Glutamatergic neuron (in vitro differentiated cells): ENCODE measurements at regions not wholly inside any gene's neighbourhood (a gene's known extent, or its start where the extent isn't known, plus 50 kb on each side); places are given as distances from the start of the nearest gene placed in this dataset.

Experiments
- DNase-seq: peaks from one replicate; pipeline ENCODE4 v3.0.0; 2022
- H3K27ac Mint-ChIP-seq: one replicate; pipeline ENCODE4 v1.8.0; 2020; ENCODE audit warnings: mild to moderate bottlenecking, mixed read lengths, inconsistent platforms; ENCODE audit not compliant: unreplicated experiment
- H3K27me3 Mint-ChIP-seq: one replicate; pipeline ENCODE4 v1.8.0; 2020; ENCODE audit warnings: mild to moderate bottlenecking, moderate library complexity, mixed read lengths, inconsistent platforms; ENCODE audit not compliant: unreplicated experiment
- H3K36me3 Mint-ChIP-seq: one replicate; pipeline ENCODE4 v1.8.0; 2020; ENCODE audit warnings: mild to moderate bottlenecking, mixed read lengths, inconsistent platforms; ENCODE audit not compliant: unreplicated experiment
- H3K4me1 Mint-ChIP-seq: one replicate; pipeline ENCODE4 v1.8.0; 2020; ENCODE audit warnings: mild to moderate bottlenecking, low read depth, mixed read lengths, inconsistent platforms; ENCODE audit not compliant: unreplicated experiment
- H3K4me3 Mint-ChIP-seq: one replicate; pipeline ENCODE4 v1.8.0; 2020; ENCODE audit warnings: mild to moderate bottlenecking, mixed read lengths, inconsistent platforms; ENCODE audit not compliant: unreplicated experiment
- H3K9me3 Mint-ChIP-seq: one replicate; pipeline ENCODE4 v1.8.0; 2020; ENCODE audit warnings: mild to moderate bottlenecking, moderate library complexity, mixed read lengths, inconsistent platforms; ENCODE audit not compliant: unreplicated experiment
- CTCF ChIP-seq: fragments of 200-600 bp; sonication (generic); IDR thresholded peaks from one replicate; pipeline ENCODE4 v1.5.0; 2021; ENCODE audit not compliant: partially characterized antibody, unreplicated experiment

- H3K4me1 Mint-ChIP-seq: peaks cover 32% of the 10 kb centered on the region
- TF ChIP-seq CTCF: no peak
- no peaks in the 10 kb centered on the region for H3K36me3 Mint-ChIP-seq
- DNase-seq: no peak
- H3K27me3 Mint-ChIP-seq: no peaks in the 10 kb centered on the region
- peak overlapping the region; percentile 69 for H3K27ac Mint-ChIP-seq
- no peak overlapping the region for H3K4me3 Mint-ChIP-seq
- H3K9me3 Mint-ChIP-seq: no peaks in the 10 kb centered on the region
Observed at GRCh38 chr16:86670750-86671234, 92.4 kb downstream of the FOXL1 start.

GRCh38 chr16:86671486-86672178 is 93.3 kb downstream of the FOXL1 start:
- Mint-ChIP-seq H3K36me3 (no peaks in the 10 kb centered on the region), H3K27me3 (no peaks in the 10 kb centered on the region), H3K4me3 (no peak overlapping the region), H3K27ac (no peak overlapping the region), H3K9me3 (no peaks in the 10 kb centered on the region), H3K4me1 (peaks cover 32% of the 10 kb centered on the region)
- no peak for DNase-seq
- no peak for TF ChIP-seq CTCF

GRCh38 chr16:86672179-86672863 is 94.0 kb downstream of the FOXL1 start:
- DNase-seq: no peak
- Mint-ChIP-seq H3K27ac (no peak overlapping the region), H3K4me1 (peaks cover 26% of the 10 kb centered on the region), H3K27me3 (no peaks in the 10 kb centered on the region), H3K4me3 (no peak overlapping the region), H3K9me3 (no peaks in the 10 kb centered on the region), H3K36me3 (no peaks in the 10 kb centered on the region)
- no peak for TF ChIP-seq CTCF

GRCh38 chr16:86673090-86673955 is 95.0 kb downstream of the FOXL1 start:
- Mint-ChIP-seq H3K9me3 (no peaks in the 10 kb centered on the region), H3K36me3 (no peaks in the 10 kb centered on the region)

More at GRCh38 chr16:86673090-86673955, 95.0 kb downstream of the FOXL1 start:
- no peak for TF ChIP-seq CTCF
- no peak for DNase-seq
- no peaks in the 10 kb centered on the region for H3K27me3 Mint-ChIP-seq
- no peak overlapping the region for H3K27ac Mint-ChIP-seq
- no peak overlapping the region for H3K4me3 Mint-ChIP-seq
- H3K4me1 Mint-ChIP-seq: peaks cover 26% of the 10 kb centered on the region
